ENCODE measurements at regions not wholly inside any gene's neighbourhood (a gene's known extent, or its start where the extent isn't known, plus 50 kb on each side); places are given as distances from the start of the nearest gene placed in this dataset.

- no peak for DNase-seq
Measured at GRCh38 chr7:148950806-148951205, 66.7 kb upstream of the EZH2 start.

- no peak for DNase-seq
Measured at GRCh38 chr7:148944935-148945934, 61.1 kb upstream of the EZH2 start.

GRCh38 chr7:148941598-148942275, 57.6 kb upstream of the EZH2 start:
- peak; percentile 83 to 86 for DNase-seq

- DNase-seq, result peak; percentile 87 to 88
Measured at GRCh38 chr7:148940702-148941597, 56.9 kb upstream of the EZH2 start.

- no peak for DNase-seq
Measured at GRCh38 chr7:148939128-148939755, 55.2 kb upstream of the EZH2 start.

GRCh38 chr7:148935451-148935850, 51.4 kb upstream of the EZH2 start:
- no peak for DNase-seq

All from SHP77 (cell line).